WTC11 (cell line): ENCODE measurements at regions not wholly inside any gene's neighbourhood (a gene's known extent, or its start where the extent isn't known, plus 50 kb on each side); places are given as distances from the start of the nearest gene placed in this dataset.

Experiments
- ATAC-seq: fragments of 200-7000 bp; cut with Tn5 transposase; 2 replicates; pipeline ENCODE4 v1.10.0; 2021; ENCODE audit warnings: mild to moderate bottlenecking, moderate library complexity
- CTCF ChIA-PET: fragments of 300-600 bp; sonication (Branson Sonifier 250); formaldehyde crosslinking; loops from one replicate; lab custom pipeline; 2021; ENCODE audit warnings: antibody characterized with exemption; lab: Charles Lee
- POLR2A ChIA-PET: fragments of 350-600 bp; sonication (Branson Sonifier 250); formaldehyde crosslinking; loops from one replicate; lab custom pipeline; 2021; ENCODE audit warnings: antibody characterized with exemption; lab: Charles Lee
- DNase-seq: peaks from one replicate; pipeline ENCODE4 v3.0.0; 2021; ENCODE audit warnings: low spot score
- H3K27ac Mint-ChIP-seq: 2 replicates; pipeline ENCODE4 v1.8.0; 2021; ENCODE audit warnings: mixed read lengths
- H3K27me3 Mint-ChIP-seq: 2 replicates; pipeline ENCODE4 v1.8.0; 2021; ENCODE audit warnings: low read depth, mild to moderate bottlenecking, moderate library complexity, mixed read lengths
- H3K36me3 Mint-ChIP-seq: 2 replicates; pipeline ENCODE4 v1.8.0; 2021; ENCODE audit warnings: mixed read lengths
- H3K4me1 Mint-ChIP-seq: 2 replicates; pipeline ENCODE4 v1.8.0; 2022; ENCODE audit warnings: mixed read lengths
- H3K4me3 Mint-ChIP-seq: 2 replicates; pipeline ENCODE4 v1.8.0; 2021; ENCODE audit warnings: mild to moderate bottlenecking, moderate library complexity, mixed read lengths
- H3K9me3 Mint-ChIP-seq: 2 replicates; pipeline ENCODE4 v1.8.0; 2021; ENCODE audit warnings: mixed read lengths
- ATF1 ChIP-seq: sonication (generic); formaldehyde crosslinking; IDR thresholded peaks from 2 replicates; pipeline ENCODE4 v1.8.1; 2023; ENCODE audit warnings: mild to moderate bottlenecking, moderate library complexity, missing genetic modification reagents
- ATF3 ChIP-seq: sonication (generic); formaldehyde crosslinking; conservative IDR thresholded peaks from 2 replicates; pipeline ENCODE4 v1.8.1; 2022; ENCODE audit warnings: mild to moderate bottlenecking, missing genetic modification reagents
- ETV6 ChIP-seq: sonication (generic); formaldehyde crosslinking; IDR thresholded peaks from 2 replicates; pipeline ENCODE4 v1.8.1; 2022; ENCODE audit warnings: mild to moderate bottlenecking, missing genetic modification reagents
- FOXK1 ChIP-seq: sonication (generic); formaldehyde crosslinking; IDR thresholded peaks from 2 replicates; pipeline ENCODE4 v1.8.0; 2022; ENCODE audit warnings: mild to moderate bottlenecking, moderate library complexity, missing genetic modification reagents
- FOXP4 ChIP-seq: sonication (generic); formaldehyde crosslinking; IDR thresholded peaks from 2 replicates; pipeline ENCODE4 v1.8.0; 2022; ENCODE audit warnings: mild to moderate bottlenecking, missing genetic modification reagents
- JAZF1 ChIP-seq: fragments of 250-450 bp; sonication (Bioruptor Pico); IDR thresholded peaks from 2 replicates; pipeline ENCODE4 v1.9.0; 2021; ENCODE audit warnings: moderate library complexity, mild to moderate bottlenecking, inconsistent platforms
- STAT6 ChIP-seq: sonication (generic); formaldehyde crosslinking; conservative IDR thresholded peaks from 2 replicates; pipeline ENCODE4 v1.8.1; 2023; ENCODE audit warnings: mild to moderate bottlenecking, low read depth, missing genetic modification reagents, moderate library complexity
- ZNF425 ChIP-seq: fragments of 250-450 bp; sonication (Bioruptor Pico); conservative IDR thresholded peaks from 2 replicates; pipeline ENCODE4 v1.9.0; 2021; ENCODE audit warnings: mild to moderate bottlenecking
- TF ChIP-seq, protein P1 (sequence below): sonication (generic); formaldehyde crosslinking; IDR thresholded peaks from 2 replicates; pipeline ENCODE4 v1.8.1; 2023; ENCODE audit warnings: mild to moderate bottlenecking, missing genetic modification reagents, moderate library complexity
- TF ChIP-seq, protein P2 (sequence below): fragments of 250-450 bp; sonication (Bioruptor Pico); IDR thresholded peaks from 2 replicates; pipeline ENCODE4 v1.9.0; 2021; ENCODE audit warnings: moderate library complexity, mild to moderate bottlenecking, inconsistent platforms, borderline replicate concordance
- TF ChIP-seq, protein P3 (sequence below): sonication (generic); formaldehyde crosslinking; IDR thresholded peaks from 2 replicates; pipeline ENCODE4 v1.8.1; 2022; ENCODE audit warnings: low read depth, mild to moderate bottlenecking, moderate library complexity, missing genetic modification reagents, borderline replicate concordance
- TF ChIP-seq, protein P4 (sequence below): sonication (generic); formaldehyde crosslinking; IDR thresholded peaks from 2 replicates; pipeline ENCODE4 v1.8.0; 2023; ENCODE audit warnings: missing genetic modification reagents, mild to moderate bottlenecking, borderline replicate concordance

DNA sequence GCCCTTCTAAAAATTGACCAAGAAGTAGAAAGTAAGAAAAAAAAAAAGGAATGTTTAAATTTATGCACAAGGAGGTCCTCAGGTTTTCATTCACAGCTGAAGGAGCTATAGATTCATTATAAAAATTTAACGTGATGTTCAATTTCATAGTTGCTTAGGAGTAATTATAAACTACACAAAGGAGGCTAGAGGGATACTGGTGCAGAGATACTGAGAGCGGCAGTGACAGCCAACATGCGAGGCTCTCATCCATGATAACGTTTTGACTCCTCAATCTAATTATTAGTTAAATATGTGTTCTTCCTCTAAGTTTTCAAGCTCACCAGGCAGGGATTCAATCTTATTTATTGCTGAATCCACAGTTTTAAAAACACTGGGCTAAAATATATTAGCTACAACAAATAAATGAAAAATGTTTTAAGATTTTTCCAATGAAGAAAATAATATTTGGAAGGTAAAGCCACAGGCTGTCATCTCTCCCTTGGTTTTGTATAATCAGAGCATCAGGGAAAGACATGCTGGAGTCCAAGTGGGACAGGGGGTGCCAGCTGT lies 49.8 kb upstream of the TRPC4 start:
- TF ChIP-seq, protein P1, sequence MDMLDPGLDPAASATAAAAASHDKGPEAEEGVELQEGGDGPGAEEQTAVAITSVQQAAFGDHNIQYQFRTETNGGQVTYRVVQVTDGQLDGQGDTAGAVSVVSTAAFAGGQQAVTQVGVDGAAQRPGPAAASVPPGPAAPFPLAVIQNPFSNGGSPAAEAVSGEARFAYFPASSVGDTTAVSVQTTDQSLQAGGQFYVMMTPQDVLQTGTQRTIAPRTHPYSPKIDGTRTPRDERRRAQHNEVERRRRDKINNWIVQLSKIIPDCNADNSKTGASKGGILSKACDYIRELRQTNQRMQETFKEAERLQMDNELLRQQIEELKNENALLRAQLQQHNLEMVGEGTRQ (CRISPR knock-in tag): no peak
- TF ChIP-seq, protein P2, sequence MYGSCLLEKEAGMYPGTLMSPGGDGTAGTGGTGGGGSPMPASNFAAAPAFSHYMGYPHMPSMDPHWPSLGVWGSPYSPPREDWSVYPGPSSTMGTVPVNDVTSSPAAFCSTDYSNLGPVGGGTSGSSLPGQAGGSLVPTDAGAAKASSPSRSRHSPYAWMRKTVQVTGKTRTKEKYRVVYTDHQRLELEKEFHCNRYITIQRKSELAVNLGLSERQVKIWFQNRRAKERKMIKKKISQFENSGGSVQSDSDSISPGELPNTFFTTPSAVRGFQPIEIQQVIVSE (CRISPR knock-in tag): no peak
- TF ChIP-seq JAZF1 (no peak), ETV6 (no peak), ATF3 (CRISPR knock-in tag) (no peak), FOXK1 (CRISPR knock-in tag) (no peak), ATF1 (CRISPR knock-in tag) (no peak), FOXP4 (CRISPR knock-in tag) (no peak), STAT6 (CRISPR knock-in tag) (no peak), ZNF425 (CRISPR knock-in tag) (no peak)
- TF ChIP-seq, protein P3, sequence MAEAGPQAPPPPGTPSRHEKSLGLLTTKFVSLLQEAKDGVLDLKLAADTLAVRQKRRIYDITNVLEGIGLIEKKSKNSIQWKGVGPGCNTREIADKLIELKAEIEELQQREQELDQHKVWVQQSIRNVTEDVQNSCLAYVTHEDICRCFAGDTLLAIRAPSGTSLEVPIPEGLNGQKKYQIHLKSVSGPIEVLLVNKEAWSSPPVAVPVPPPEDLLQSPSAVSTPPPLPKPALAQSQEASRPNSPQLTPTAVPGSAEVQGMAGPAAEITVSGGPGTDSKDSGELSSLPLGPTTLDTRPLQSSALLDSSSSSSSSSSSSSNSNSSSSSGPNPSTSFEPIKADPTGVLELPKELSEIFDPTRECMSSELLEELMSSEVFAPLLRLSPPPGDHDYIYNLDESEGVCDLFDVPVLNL (CRISPR knock-in tag): no peak
- TF ChIP-seq, protein P4, sequence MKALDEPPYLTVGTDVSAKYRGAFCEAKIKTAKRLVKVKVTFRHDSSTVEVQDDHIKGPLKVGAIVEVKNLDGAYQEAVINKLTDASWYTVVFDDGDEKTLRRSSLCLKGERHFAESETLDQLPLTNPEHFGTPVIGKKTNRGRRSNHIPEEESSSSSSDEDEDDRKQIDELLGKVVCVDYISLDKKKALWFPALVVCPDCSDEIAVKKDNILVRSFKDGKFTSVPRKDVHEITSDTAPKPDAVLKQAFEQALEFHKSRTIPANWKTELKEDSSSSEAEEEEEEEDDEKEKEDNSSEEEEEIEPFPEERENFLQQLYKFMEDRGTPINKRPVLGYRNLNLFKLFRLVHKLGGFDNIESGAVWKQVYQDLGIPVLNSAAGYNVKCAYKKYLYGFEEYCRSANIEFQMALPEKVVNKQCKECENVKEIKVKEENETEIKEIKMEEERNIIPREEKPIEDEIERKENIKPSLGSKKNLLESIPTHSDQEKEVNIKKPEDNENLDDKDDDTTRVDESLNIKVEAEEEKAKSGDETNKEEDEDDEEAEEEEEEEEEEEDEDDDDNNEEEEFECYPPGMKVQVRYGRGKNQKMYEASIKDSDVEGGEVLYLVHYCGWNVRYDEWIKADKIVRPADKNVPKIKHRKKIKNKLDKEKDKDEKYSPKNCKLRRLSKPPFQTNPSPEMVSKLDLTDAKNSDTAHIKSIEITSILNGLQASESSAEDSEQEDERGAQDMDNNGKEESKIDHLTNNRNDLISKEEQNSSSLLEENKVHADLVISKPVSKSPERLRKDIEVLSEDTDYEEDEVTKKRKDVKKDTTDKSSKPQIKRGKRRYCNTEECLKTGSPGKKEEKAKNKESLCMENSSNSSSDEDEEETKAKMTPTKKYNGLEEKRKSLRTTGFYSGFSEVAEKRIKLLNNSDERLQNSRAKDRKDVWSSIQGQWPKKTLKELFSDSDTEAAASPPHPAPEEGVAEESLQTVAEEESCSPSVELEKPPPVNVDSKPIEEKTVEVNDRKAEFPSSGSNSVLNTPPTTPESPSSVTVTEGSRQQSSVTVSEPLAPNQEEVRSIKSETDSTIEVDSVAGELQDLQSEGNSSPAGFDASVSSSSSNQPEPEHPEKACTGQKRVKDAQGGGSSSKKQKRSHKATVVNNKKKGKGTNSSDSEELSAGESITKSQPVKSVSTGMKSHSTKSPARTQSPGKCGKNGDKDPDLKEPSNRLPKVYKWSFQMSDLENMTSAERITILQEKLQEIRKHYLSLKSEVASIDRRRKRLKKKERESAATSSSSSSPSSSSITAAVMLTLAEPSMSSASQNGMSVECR (CRISPR knock-in tag): no peak
- Mint-ChIP-seq H3K27me3 (no peaks in the 10 kb centered on the region), H3K27ac (peak overlapping the region; percentile 78; the same call in 1 of the 2 replicates), H3K36me3 (peaks cover 32% of the 10 kb centered on the region), H3K4me1 (peaks cover 66% of the 10 kb centered on the region), H3K9me3 (peaks cover 12% of the 10 kb centered on the region), H3K4me3 (peak overlapping the region; percentile 83)
- ChIA-PET CTCF (interaction anchor here (0.8 to 1.8 kb wide), 2 partner anchors 46 to 49 kb away, joined by 3 to 14 read pairs; partner anchors contain the start of gene TRPC4), POLR2A (no interaction called here)
- ATAC-seq (no peak), DNase-seq (no peak)
